GM18858 (cell line): ENCODE measurements at regions not wholly inside any gene's neighbourhood (a gene's known extent, or its start where the extent isn't known, plus 50 kb on each side); places are given as distances from the start of the nearest gene placed in this dataset.
"Not testable (repeated sequence)": the region's sequence is repeated elsewhere in the genome, so short reads cannot be mapped to it uniquely, and the experiment has no call there.

Experiments
- ATAC-seq: cut with Tn5 transposase; IDR thresholded peaks from one replicate; pipeline ENCODE4 v1.9.1; 2021; ENCODE audit not compliant: unreplicated experiment

DNA sequence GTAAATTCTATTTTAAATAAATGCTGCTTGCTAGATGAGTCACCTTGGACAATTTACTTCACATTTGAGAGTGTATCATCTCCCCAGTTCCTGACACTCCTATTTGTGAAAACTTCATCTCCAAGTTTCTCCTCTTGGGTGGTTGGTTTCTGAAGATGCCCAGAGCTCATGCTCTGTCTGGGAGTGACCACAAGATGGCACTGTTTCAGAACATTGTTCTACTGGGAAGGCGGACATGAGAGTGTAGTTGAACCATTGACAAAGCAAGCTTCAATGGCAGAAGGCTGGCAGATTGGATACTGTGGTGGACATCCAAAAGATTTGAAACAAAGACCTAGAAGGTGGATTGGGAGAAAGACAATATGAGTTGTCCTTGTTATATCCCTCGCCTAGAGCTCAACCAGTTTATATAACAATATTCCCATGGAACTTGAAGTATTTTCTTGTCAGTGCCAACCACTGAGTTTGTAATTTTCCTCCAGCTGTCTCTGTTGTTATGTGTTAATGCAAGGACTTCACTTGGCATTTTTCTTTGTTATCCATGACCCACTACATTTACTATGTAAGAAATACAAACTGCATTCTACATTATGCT is 234.3 kb upstream of the ANKH start:
- peak; percentile 91 for ATAC-seq

DNA sequence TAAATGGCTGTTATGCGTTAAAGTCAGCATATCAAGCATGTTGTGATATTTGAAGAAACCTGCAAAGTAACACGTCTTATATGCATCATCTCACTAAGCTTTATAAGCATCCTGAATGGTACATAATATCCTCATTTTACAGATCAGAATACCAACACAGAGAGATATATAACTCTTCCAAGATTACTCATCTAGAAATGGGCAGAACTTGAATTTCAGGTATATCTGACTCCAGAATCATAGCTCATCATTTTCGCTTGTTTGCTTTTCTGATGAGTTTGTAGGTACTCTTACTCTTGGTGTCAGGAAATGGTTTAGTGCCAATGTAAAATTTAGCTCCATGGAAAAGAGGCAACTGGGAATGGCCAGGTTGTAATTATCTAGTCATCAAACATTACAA is 232.3 kb upstream of the ANKH start:
- no peak for ATAC-seq

DNA sequence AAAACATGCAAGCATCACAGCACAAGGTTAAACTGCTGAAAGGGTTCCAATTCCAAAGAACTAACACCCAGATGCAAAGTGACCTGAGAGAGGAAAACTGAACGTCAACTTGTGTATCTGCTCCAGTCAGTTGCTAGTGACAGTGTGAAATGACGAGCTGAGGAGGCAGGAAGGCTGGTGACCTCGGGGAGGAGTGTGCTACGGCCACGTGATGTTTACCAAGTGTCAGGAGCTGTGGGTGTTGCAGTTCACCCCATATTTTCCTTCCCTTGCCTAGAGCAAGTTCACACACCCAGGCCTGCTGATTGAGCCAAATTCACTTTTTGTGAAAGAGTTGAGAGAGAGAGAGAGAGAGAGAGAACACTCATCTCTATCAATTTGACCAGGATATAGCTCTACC is 231.6 kb upstream of the ANKH start:
- no peak for ATAC-seq

DNA sequence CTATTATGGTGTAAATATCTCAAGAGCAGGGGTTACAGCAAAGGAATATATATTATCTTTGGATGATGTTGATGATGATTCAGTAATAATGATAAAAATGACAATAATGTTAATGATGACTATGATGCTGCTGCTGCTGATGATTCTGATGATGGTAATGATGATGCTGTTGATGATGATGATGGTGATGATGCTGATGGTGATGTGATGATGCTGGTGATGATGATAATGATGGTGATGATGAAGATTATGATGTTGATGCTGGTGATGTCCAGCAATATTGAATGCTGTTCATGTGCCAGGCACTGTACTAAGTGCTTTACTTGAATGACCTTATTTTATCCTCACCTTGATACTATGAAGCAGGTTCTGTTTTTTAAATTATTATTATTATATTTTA is 226.0 kb upstream of the ANKH start:
- no peak for ATAC-seq

DNA sequence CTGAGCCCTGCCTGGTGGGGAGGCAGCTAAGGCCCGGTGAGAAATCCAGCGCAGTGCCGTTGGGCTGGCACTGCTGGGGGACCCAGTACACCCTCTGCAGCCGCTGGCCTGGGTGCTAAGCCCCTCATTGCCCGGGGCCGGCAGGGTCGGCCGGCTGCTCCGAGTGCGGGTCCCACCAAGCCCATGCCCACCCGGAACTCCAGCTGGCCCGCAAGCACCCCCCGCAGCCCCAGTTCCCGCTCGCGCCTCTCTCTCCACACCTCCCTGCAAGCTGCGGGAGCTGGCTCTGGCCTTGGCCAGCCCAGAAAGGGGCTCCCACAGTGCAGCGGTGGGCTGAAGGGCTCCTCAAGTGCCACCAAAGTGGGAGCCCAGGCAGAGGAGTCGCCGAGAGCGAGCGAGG is 225.1 kb upstream of the ANKH start:
- ATAC-seq = not testable (repeated sequence)

- no peak for ATAC-seq
Observed at GRCh38 chr5:15092801-15093200, 221.2 kb upstream of the ANKH start.

GRCh38 chr5:15085671-15086070 is 214.1 kb upstream of the ANKH start:
- ATAC-seq = no peak

GRCh38 chr5:15082096-15082495 is 210.5 kb upstream of the ANKH start:
- ATAC-seq = no peak

- ATAC-seq = no peak
Observed at GRCh38 chr5:15080219-15080618, 208.6 kb upstream of the ANKH start.

- ATAC-seq = no peak
Observed at GRCh38 chr5:15079566-15079965, 208.0 kb upstream of the ANKH start.

- no peak for ATAC-seq
Observed at GRCh38 chr5:15074651-15075050, 203.1 kb upstream of the ANKH start.

GRCh38 chr5:15073453-15073852 is 201.9 kb upstream of the ANKH start:
- no peak for ATAC-seq

DNA sequence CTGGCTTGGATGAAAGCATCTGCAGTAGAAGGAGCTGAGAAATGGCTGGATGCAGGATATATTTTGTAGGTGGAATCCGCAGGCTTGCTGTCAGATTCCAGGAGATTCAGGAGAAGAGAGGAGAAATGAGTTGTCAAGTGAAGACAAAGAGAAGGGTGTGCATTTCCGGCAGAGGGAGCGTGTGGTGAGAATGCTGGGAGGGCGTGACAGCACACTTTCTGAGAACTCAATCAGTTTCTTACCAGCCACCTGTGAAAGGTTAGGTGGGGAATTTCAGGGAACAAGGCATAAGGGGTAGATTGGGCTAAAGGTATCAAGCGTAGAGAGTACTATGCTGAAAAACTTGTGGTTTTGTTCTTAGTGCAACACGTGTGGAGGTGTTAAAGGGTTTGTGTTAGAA is 199.3 kb upstream of the ANKH start:
- no peak for ATAC-seq

DNA sequence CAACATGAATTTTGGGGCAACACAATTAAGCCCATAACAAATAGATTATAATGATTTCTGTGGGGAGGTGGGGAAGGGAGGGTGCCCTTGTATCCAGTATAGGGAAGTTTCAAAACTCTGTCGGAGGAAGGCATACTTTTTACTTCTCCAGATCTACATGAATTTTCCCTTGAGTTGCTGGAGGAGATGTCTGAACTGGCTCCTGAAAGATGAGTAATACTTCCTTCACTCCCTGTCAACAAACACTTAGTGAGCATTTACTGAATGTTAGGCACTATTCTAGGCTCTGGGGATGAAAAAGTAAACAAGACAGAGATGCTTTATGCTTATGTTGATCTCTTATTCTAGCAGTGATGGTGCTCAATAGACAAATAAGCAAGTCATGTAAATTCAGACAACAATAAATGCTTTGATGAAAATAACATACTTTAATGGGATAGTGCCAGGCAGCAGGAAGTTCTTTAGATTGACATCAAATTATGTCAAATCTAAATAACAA is 197.9 kb upstream of the ANKH start:
- ATAC-seq = no peak

DNA sequence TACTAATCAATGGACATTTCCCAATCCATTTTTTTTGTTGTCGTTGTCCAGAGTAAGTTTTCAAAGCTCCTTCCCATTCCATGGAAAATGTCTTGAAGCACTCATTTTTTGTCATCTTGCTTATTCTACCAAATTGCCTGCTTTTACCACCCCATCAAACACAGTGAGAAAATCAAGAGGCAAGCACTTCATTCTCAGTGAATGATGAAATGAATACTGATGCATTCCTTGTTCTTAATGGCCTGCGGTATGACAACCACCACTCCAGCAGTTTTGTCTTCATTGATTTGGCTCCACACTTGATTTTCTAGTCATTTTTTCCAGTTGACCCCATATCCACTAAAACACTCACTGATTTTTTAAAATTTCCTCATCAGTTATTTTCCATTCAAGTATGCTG is 193.5 kb upstream of the ANKH start:
- no peak for ATAC-seq

DNA sequence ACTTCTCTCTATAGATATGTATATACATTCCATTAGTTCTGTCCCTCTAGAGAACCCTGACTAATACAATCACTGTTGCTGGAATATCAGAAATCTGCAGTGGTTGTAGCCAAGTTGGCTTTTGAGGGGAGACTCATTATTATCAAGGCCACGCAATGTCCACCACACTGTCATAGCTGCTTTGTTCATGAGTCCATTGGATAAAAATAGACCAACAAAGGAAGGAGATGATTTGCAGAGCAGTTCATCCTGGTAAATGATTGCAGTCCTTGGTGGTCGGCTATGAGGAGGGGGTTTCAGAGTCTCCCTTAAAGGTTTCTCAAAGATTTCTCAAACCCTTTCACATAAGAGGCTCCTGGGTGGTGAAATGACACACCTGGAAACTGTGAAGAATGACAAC is 192.8 kb upstream of the ANKH start:
- ATAC-seq = no peak

- ATAC-seq = no peak
Observed at GRCh38 chr5:15056988-15057592, 185.5 kb upstream of the ANKH start.

GRCh38 chr5:15044521-15044920 is 172.9 kb upstream of the ANKH start:
- ATAC-seq = no peak

DNA sequence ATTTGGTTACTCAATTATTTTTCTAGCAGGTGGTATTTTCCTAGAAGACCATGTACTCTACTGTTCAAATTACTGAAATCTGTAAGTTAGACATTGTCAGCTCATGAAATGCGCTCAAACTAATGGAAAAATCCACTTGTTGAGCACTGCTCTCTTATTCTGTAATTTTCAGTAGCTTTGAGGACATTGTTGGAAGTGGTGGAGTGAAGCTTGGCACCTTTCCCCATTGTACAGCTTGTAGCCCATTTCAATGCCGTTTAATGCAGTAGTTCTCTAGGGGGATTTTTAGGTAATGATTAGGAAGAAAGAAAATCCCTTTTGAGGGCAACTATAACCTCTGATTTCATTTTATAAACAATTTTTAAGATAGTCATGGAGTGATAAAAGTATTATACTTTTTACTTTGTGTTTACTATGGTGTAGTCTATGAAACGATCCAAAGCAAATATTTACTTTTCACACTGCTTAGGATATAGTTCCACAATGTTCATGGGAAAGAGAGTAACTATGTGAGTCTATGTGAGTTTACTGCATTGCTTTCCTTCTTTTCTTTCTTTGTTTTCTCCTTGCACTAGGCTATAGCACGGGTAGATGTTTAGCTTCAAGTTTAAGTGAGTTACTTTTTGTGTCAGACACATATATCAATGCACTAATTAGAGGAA is 165.8 kb upstream of the ANKH start:
- ATAC-seq = no peak

- ATAC-seq = no peak
Observed at GRCh38 chr5:15034379-15034778, 162.8 kb upstream of the ANKH start.

DNA sequence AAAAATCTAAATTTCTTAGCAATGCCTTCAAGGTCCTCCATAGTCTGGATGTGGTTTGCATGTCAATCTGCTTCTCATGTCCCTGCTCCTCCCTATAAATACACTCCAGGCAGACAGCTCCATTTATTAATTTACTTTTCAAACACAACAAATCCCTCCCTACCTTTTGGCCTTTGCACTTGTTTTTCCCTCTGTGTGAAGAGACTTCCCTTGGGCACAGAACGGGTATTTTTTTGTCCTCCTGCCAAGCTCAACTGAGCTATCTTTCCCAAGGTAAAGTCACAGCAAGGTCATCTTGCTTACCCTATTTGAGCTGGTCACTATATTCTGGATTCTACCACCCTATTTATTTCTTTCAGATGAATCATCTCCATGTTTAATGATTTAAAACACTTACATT is 159.6 kb upstream of the ANKH start:
- no peak for ATAC-seq

GRCh38 chr5:15027764-15028163 is 156.2 kb upstream of the ANKH start:
- ATAC-seq = no peak

GRCh38 chr5:15026944-15027343 is 155.4 kb upstream of the ANKH start:
- no peak for ATAC-seq
